ENCODE measurements at regions not wholly inside any gene's neighbourhood (a gene's known extent, or its start where the extent isn't known, plus 50 kb on each side); places are given as distances from the start of the nearest gene placed in this dataset.
A peak's percentile ranks its signal among the peaks of the same experiment; 100 is the strongest.

GRCh38 chr11:15688351-15688792 lies 573.6 kb downstream of the INSC start:
- no peak for FAIRE-seq
- POLR2A ChIA-PET = no interaction called here
- CTCF ChIA-PET (ENCODE audit: low intra/inter-chr PET ratio, low total read pairs) = no interaction called here
- TF ChIP-seq ZNF556 (CRISPR knock-in tag; IDR thresholded peaks at IDR 0.05; ENCODE audit: borderline replicate concordance) (no peak), MTF1 (CRISPR knock-in tag; IDR thresholded peaks at IDR 0.05) (no peak), MLXIP (CRISPR knock-in tag; IDR thresholded peaks at IDR 0.05; ENCODE audit: borderline replicate concordance) (no peak), ZNF18 (CRISPR knock-in tag; IDR thresholded peaks at IDR 0.05; ENCODE audit: insufficient replicate concordance) (no peak), SRSF9 (IDR thresholded peaks at IDR 0.05; ENCODE audit: borderline replicate concordance, insufficient read depth, low read depth, low read length, poor library complexity, severe bottlenecking) (no peak), NFYC (CRISPR knock-in tag; IDR thresholded peaks at IDR 0.05) (no peak), ZNF709 (CRISPR knock-in tag; IDR thresholded peaks at IDR 0.05) (no peak), PBX3 (CRISPR knock-in tag; IDR thresholded peaks at IDR 0.05; ENCODE audit: borderline replicate concordance) (no peak), DNMT1 (CRISPR knock-in tag; IDR thresholded peaks at IDR 0.05) (no peak), AHDC1 (CRISPR knock-in tag; IDR thresholded peaks at IDR 0.05; ENCODE audit: borderline replicate concordance) (no peak)

More at GRCh38 chr11:15688351-15688792, 573.6 kb downstream of the INSC start:
- H3K4me1 ChIP-seq (ENCODE audit: insufficient read depth, low read length) = no peaks in the 10 kb centered on the region
- no peak overlapping the region for H3K27ac ChIP-seq (ENCODE audit: extremely low read length, insufficient read depth, low read length)
- no peaks in the 10 kb centered on the region for H3K36me3 ChIP-seq (replicated peaks in 1 of 2; ENCODE audit: control insufficient read depth in 1 of 2, insufficient read depth in 2 of 2, low read length in 2 of 2)
- WGBS (ENCODE audit: low lambda C conversion rate) = 20% methylated on average over 4 of the region's 4 CpGs
- no peaks in the 10 kb centered on the region for H3K79me2 ChIP-seq (ENCODE audit: insufficient read depth, low read length)
- H2AFZ ChIP-seq (ENCODE audit: low read length) = no peak overlapping the region
- no peaks in the 10 kb centered on the region for H3K9me3 ChIP-seq (ENCODE audit: low read length)
- intact Hi-C loops (cut with micrococcal nuclease; ENCODE audit: unreplicated experiment) = no loop called here
- H3K9ac ChIP-seq (ENCODE audit: insufficient read depth, low read depth, low read length) = no peak overlapping the region
- DNase-seq (ENCODE audit: low spot score) = no peak
- no TSS peak for BruUV-seq (replicated peaks)
- H4K20me1 ChIP-seq (ENCODE audit: insufficient read depth, low read length) = no peaks in the 10 kb centered on the region
- peak; percentile 36; the same call in 1 of the 3 replicates for ATAC-seq
- no peak overlapping the region for H3K4me2 ChIP-seq (ENCODE audit: low read depth, low read length)
- no peaks in the 10 kb centered on the region for H3K27me3 ChIP-seq (ENCODE audit: control insufficient read depth in 1 of 2, insufficient read depth in 2 of 2, low read length in 2 of 2)
- in situ Hi-C loops (cut with HindIII; ENCODE audit: extremely low pct_ligation_motif_present, low pct_unique_long_range_greater_than_20kb) = no loop called here
- no peak overlapping the region for H3K4me3 ChIP-seq (replicated peaks in 1 of 3; ENCODE audit: insufficient read depth in 1 of 3, low read depth in 2 of 3, low read length in 3 of 3)
